ENCODE measurements at regions not wholly inside any gene's neighbourhood (a gene's known extent, or its start where the extent isn't known, plus 50 kb on each side); places are given as distances from the start of the nearest gene placed in this dataset.

- in situ Hi-C loops (cut with MboI; ENCODE audit: low sequenced_read_pairs): no loop called here
These were observed 52.3 kb upstream of the KLHL25 start for GRCh38 chr15:85847031-85847430.

- in situ Hi-C loops (cut with MboI; ENCODE audit: low sequenced_read_pairs): loop anchor here (25.0 kb wide), 1 partner anchor 887 kb away; no protein-coding TSS in a partner anchor
These were observed 55.2 kb upstream of the KLHL25 start for GRCh38 chr15:85849946-85850345.

- in situ Hi-C loops (cut with MboI; ENCODE audit: low sequenced_read_pairs): loop anchor here (25.0 kb wide), 1 partner anchor 884 kb away; no protein-coding TSS in a partner anchor
These were observed 58.2 kb upstream of the KLHL25 start for GRCh38 chr15:85852969-85853368.

GRCh38 chr15:85854345-85855097 is 59.8 kb upstream of the KLHL25 start:
- in situ Hi-C loops (cut with MboI; ENCODE audit: low sequenced_read_pairs): loop anchor here (25.0 kb wide), 1 partner anchor 883 kb away; no protein-coding TSS in a partner anchor

GRCh38 chr15:85858586-85859375 is 64.1 kb upstream of the KLHL25 start:
- in situ Hi-C loops (cut with MboI; ENCODE audit: low sequenced_read_pairs): loop anchor here (25.0 kb wide), 1 partner anchor 879 kb away; no protein-coding TSS in a partner anchor

GRCh38 chr15:85859671-85860070 is 64.9 kb upstream of the KLHL25 start:
- in situ Hi-C loops (cut with MboI; ENCODE audit: low sequenced_read_pairs): loop anchor here (25.0 kb wide), 1 partner anchor 878 kb away; no protein-coding TSS in a partner anchor

GRCh38 chr15:85860394-85861161 is 65.9 kb upstream of the KLHL25 start:
- in situ Hi-C loops (cut with MboI; ENCODE audit: low sequenced_read_pairs): loop anchor here (25.0 kb wide), 1 partner anchor 877 kb away; no protein-coding TSS in a partner anchor

- in situ Hi-C loops (cut with MboI; ENCODE audit: low sequenced_read_pairs): loop anchor here (25.0 kb wide), 1 partner anchor 872 kb away; no protein-coding TSS in a partner anchor
These were observed 70.5 kb upstream of the KLHL25 start for GRCh38 chr15:85865070-85865684.

- in situ Hi-C loops (cut with MboI; ENCODE audit: low sequenced_read_pairs): loop anchor here (25.0 kb wide), 1 partner anchor 870 kb away; no protein-coding TSS in a partner anchor
These were observed 72.5 kb upstream of the KLHL25 start for GRCh38 chr15:85867250-85867649.

GRCh38 chr15:85869124-85869523 is 74.4 kb upstream of the KLHL25 start:
- in situ Hi-C loops (cut with MboI; ENCODE audit: low sequenced_read_pairs): loop anchor here (25.0 kb wide), 1 partner anchor 868 kb away; no protein-coding TSS in a partner anchor

GRCh38 chr15:85870216-85871014 is 75.7 kb upstream of the KLHL25 start:
- in situ Hi-C loops (cut with MboI; ENCODE audit: low sequenced_read_pairs): loop anchor here (25.0 kb wide), 1 partner anchor 867 kb away; no protein-coding TSS in a partner anchor

- in situ Hi-C loops (cut with MboI; ENCODE audit: low sequenced_read_pairs): loop anchor here (25.0 kb wide), 1 partner anchor 866 kb away; no protein-coding TSS in a partner anchor
These were observed 76.8 kb upstream of the KLHL25 start for GRCh38 chr15:85871545-85871944.

- in situ Hi-C loops (cut with MboI; ENCODE audit: low sequenced_read_pairs): loop anchor here (25.0 kb wide), 1 partner anchor 865 kb away; no protein-coding TSS in a partner anchor
These were observed 77.4 kb upstream of the KLHL25 start for GRCh38 chr15:85872125-85872524.

GRCh38 chr15:85874236-85874635 is 79.5 kb upstream of the KLHL25 start:
- in situ Hi-C loops (cut with MboI; ENCODE audit: low sequenced_read_pairs): loop anchor here (25.0 kb wide), 1 partner anchor 863 kb away; no protein-coding TSS in a partner anchor

- in situ Hi-C loops (cut with MboI; ENCODE audit: low sequenced_read_pairs): no loop called here
These were observed 81.0 kb upstream of the KLHL25 start for GRCh38 chr15:85875756-85876155.

- in situ Hi-C loops (cut with MboI; ENCODE audit: low sequenced_read_pairs): no loop called here
These were observed 84.1 kb upstream of the KLHL25 start for GRCh38 chr15:85878828-85879225.

- in situ Hi-C loops (cut with MboI; ENCODE audit: low sequenced_read_pairs): no loop called here
These were observed 84.8 kb upstream of the KLHL25 start for GRCh38 chr15:85879334-85880163.

- in situ Hi-C loops (cut with MboI; ENCODE audit: low sequenced_read_pairs): no loop called here
These were observed 85.9 kb upstream of the KLHL25 start for GRCh38 chr15:85880501-85881190.
